ENCODE measurements at regions not wholly inside any gene's neighbourhood (a gene's known extent, or its start where the extent isn't known, plus 50 kb on each side); places are given as distances from the start of the nearest gene placed in this dataset.
"Not testable (repeated sequence)": the region's sequence is repeated elsewhere in the genome, so short reads cannot be mapped to it uniquely, and the experiment has no call there.

DNA sequence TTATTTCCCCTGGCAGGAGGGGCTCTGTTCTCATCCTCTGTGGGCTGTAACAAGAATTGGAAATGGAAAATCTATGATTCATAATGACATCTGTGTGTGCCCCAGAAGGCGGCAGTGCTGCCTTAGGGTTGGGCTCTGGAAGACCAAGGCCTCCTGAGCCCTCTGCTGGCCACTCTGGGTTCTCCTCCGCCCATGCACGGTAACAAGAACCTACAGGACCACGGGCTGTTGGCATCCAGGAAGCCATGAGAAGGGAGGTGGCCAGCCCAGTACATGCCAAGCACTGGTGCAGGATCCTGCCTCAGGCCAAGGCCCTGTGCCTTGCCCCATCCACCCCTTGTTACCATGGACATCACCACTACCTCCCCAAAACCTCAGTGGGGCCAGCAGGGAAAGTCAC lies 454.2 kb downstream of the TP53TG3F start:
- H3K27ac ChIP-seq (ENCODE audit: low read depth, low read length); H3K36me3 Mint-ChIP-seq; intact Hi-C loops (cut with micrococcal nuclease); H3K4me1 Mint-ChIP-seq; ATAC-seq; H3K9me3 Mint-ChIP-seq; H3K4me1 ChIP-seq (ENCODE audit: control insufficient read depth in 2 of 2, insufficient read depth in 2 of 2, low read length in 2 of 2); H3K4me3 ChIP-seq (ENCODE audit: low read length); CTCF ChIA-PET; H3K27ac Mint-ChIP-seq; H3K4me3 Mint-ChIP-seq; H3K27me3 Mint-ChIP-seq; H3K36me3 ChIP-seq (ENCODE audit: control insufficient read depth in 2 of 3, insufficient read depth in 3 of 3, low read length in 3 of 3); H3K27me3 ChIP-seq (ENCODE audit: control insufficient read depth in 2 of 2, insufficient read depth in 2 of 2, low read length in 2 of 2); H3K9me3 ChIP-seq (ENCODE audit: control insufficient read depth in 2 of 3, low read length in 3 of 3); POLR2A ChIA-PET; DNase-seq: not testable (repeated sequence)

DNA sequence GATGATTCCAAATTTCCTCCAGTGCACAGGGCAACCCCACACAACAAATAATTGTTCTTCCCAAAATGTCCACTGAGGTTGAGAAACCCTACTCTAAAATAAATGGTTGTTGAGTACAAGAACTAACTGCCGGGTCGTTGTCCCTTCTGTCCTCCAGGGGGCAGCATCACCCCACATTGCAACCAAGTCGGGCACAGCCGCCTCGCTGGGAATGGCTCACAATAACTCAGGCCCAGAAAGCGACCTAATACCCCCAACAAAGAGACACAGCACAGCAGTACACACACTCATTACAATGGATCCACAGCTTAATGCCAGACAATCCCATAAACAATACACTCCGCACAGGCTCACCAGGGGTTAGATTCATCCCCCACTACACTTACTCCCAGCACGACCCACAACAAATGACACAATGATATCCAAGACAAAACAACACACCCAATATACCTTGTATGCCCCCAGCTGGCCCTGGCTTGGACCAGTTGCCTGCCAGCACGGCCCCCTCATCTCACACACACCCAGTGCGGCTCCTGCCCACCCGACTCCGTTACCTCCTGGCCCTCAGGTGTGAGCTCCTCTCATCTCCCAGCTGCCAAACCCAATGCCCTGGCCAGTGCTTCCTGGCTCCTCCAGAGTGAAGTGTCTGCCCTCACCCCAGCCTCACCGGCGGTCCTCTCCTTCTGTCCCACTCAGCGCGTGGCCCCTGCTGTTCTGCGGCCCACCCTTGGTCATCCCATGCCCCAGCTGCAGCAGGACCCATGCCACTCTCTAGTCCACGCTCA lies 461.5 kb downstream of the TP53TG3F start:
- CTCF ChIA-PET; H3K4me1 ChIP-seq (ENCODE audit: control insufficient read depth in 2 of 2, insufficient read depth in 2 of 2, low read length in 2 of 2); H3K27me3 Mint-ChIP-seq; H3K9me3 Mint-ChIP-seq; POLR2A ChIA-PET; DNase-seq; H3K27ac Mint-ChIP-seq; H3K27me3 ChIP-seq (ENCODE audit: control insufficient read depth in 2 of 2, insufficient read depth in 2 of 2, low read length in 2 of 2); H3K36me3 Mint-ChIP-seq; H3K27ac ChIP-seq (ENCODE audit: low read depth, low read length); intact Hi-C loops (cut with micrococcal nuclease); H3K4me3 Mint-ChIP-seq; H3K9me3 ChIP-seq (ENCODE audit: control insufficient read depth in 2 of 3, low read length in 3 of 3); H3K4me3 ChIP-seq (ENCODE audit: low read length); H3K36me3 ChIP-seq (ENCODE audit: control insufficient read depth in 2 of 3, insufficient read depth in 3 of 3, low read length in 3 of 3); H3K4me1 Mint-ChIP-seq: not testable (repeated sequence)
- peak; percentile 56 for ATAC-seq

DNA sequence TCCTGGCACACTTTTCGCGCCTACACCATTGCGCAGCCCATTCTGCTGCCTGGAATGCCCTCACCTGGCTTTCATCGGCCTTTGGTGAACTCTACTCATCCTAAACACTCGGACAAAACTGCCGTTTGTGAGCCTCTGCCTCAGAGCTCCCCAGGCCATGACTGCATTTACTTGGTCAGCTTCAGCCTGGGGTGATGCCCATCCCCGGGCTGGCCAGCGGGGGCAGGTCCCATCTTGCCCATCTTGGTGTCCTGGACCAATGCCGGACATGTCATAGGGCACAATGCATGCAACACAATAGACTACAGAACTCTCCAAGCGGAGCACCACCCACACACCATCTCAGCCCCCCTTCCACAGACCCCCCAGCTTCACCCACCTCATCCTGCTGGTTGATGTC lies 463.5 kb downstream of the TP53TG3F start:
- H3K27ac Mint-ChIP-seq; H3K36me3 Mint-ChIP-seq; POLR2A ChIA-PET; ATAC-seq; H3K27me3 ChIP-seq (ENCODE audit: control insufficient read depth in 2 of 2, insufficient read depth in 2 of 2, low read length in 2 of 2); intact Hi-C loops (cut with micrococcal nuclease); DNase-seq; H3K27me3 Mint-ChIP-seq; H3K9me3 ChIP-seq (ENCODE audit: control insufficient read depth in 2 of 3, low read length in 3 of 3); H3K4me3 Mint-ChIP-seq; H3K36me3 ChIP-seq (ENCODE audit: control insufficient read depth in 2 of 3, insufficient read depth in 3 of 3, low read length in 3 of 3); H3K27ac ChIP-seq (ENCODE audit: low read depth, low read length); H3K9me3 Mint-ChIP-seq; H3K4me3 ChIP-seq (ENCODE audit: low read length); H3K4me1 ChIP-seq (ENCODE audit: control insufficient read depth in 2 of 2, insufficient read depth in 2 of 2, low read length in 2 of 2); H3K4me1 Mint-ChIP-seq; CTCF ChIA-PET: not testable (repeated sequence)

DNA sequence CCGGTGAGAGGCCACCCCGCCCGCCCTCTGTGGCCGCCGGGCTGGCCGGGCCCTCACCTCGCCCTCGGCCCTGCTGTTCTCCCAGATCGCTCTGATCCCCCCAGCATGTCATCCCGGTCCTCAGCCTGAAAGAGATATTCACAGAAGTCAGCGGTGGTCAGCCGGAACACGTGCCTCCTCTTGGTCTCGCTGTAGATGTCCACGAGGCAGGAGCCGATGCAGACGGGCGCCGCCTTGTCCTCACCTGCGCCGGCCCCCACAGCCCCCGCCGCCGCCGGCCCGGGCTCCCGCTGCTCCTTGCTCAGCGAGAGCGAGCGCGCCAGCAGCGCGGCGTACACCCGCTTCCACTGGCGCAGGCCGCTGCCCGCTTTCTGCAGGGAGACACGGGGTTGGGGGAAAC lies 468.6 kb downstream of the TP53TG3F start:
- H3K9me3 ChIP-seq (ENCODE audit: control insufficient read depth in 2 of 3, low read length in 3 of 3); CTCF ChIA-PET; DNase-seq; intact Hi-C loops (cut with micrococcal nuclease); H3K4me1 ChIP-seq (ENCODE audit: control insufficient read depth in 2 of 2, insufficient read depth in 2 of 2, low read length in 2 of 2); ATAC-seq; H3K4me3 Mint-ChIP-seq; H3K4me3 ChIP-seq (ENCODE audit: low read length); H3K36me3 Mint-ChIP-seq; H3K36me3 ChIP-seq (ENCODE audit: control insufficient read depth in 2 of 3, insufficient read depth in 3 of 3, low read length in 3 of 3); H3K9me3 Mint-ChIP-seq; H3K27me3 Mint-ChIP-seq; POLR2A ChIA-PET; H3K4me1 Mint-ChIP-seq; H3K27ac ChIP-seq (ENCODE audit: low read depth, low read length); H3K27me3 ChIP-seq (ENCODE audit: control insufficient read depth in 2 of 2, insufficient read depth in 2 of 2, low read length in 2 of 2); H3K27ac Mint-ChIP-seq: not testable (repeated sequence)

DNA sequence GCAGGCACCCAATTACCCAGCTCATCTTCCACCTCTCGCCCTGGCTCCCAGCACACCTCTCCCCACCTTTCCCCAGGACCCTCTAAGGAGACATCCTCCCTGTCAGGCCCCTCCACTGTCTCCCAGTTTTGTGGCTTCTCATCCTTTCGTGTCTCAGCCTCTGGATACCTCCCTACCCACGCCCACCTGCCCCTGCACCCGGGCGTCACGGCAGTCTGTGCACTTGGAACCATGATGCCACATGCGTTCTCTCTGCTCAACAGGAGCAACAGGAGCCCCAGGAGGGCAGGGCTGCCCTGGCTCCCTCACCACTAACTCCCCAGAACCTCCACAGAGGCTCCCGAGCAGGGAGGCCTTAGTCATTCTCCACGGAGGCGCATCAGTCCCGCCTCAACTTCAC lies 472.8 kb downstream of the TP53TG3F start:
- H3K36me3 Mint-ChIP-seq; DNase-seq; H3K4me1 Mint-ChIP-seq; ATAC-seq; H3K27ac ChIP-seq (ENCODE audit: low read depth, low read length); H3K27me3 Mint-ChIP-seq; H3K27ac Mint-ChIP-seq; H3K4me3 ChIP-seq (ENCODE audit: low read length); H3K36me3 ChIP-seq (ENCODE audit: control insufficient read depth in 2 of 3, insufficient read depth in 3 of 3, low read length in 3 of 3); H3K9me3 Mint-ChIP-seq; POLR2A ChIA-PET; H3K9me3 ChIP-seq (ENCODE audit: control insufficient read depth in 2 of 3, low read length in 3 of 3); H3K4me3 Mint-ChIP-seq; intact Hi-C loops (cut with micrococcal nuclease); H3K27me3 ChIP-seq (ENCODE audit: control insufficient read depth in 2 of 2, insufficient read depth in 2 of 2, low read length in 2 of 2); CTCF ChIA-PET; H3K4me1 ChIP-seq (ENCODE audit: control insufficient read depth in 2 of 2, insufficient read depth in 2 of 2, low read length in 2 of 2): not testable (repeated sequence)

DNA sequence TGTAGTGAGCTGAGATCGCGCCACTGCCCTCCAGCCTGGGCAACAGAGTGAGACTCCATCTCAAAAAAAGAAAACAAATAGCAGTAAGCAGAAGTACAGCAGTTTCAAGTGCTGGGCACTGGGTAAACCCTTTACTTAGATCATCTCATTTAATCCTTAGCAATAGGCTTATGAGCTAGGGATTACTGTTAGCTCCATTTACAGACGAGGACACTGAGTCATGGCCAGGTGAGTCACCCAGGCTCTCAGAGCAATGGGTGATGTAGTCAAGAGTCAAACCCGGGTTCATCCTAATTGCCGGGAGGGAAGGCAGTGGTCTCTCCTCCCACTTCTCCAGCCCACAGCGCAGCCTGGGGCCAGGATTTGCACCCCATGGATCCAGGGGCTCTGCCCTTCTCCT lies 473.6 kb downstream of the TP53TG3F start:
- H3K27ac Mint-ChIP-seq; H3K36me3 ChIP-seq (ENCODE audit: control insufficient read depth in 2 of 3, insufficient read depth in 3 of 3, low read length in 3 of 3); H3K4me3 ChIP-seq (ENCODE audit: low read length); DNase-seq; H3K4me1 ChIP-seq (ENCODE audit: control insufficient read depth in 2 of 2, insufficient read depth in 2 of 2, low read length in 2 of 2); CTCF ChIA-PET; H3K27me3 ChIP-seq (ENCODE audit: control insufficient read depth in 2 of 2, insufficient read depth in 2 of 2, low read length in 2 of 2); H3K36me3 Mint-ChIP-seq; ATAC-seq; intact Hi-C loops (cut with micrococcal nuclease); H3K4me3 Mint-ChIP-seq; H3K9me3 ChIP-seq (ENCODE audit: control insufficient read depth in 2 of 3, low read length in 3 of 3); H3K9me3 Mint-ChIP-seq; H3K27ac ChIP-seq (ENCODE audit: low read depth, low read length); H3K4me1 Mint-ChIP-seq; POLR2A ChIA-PET; H3K27me3 Mint-ChIP-seq: not testable (repeated sequence)

DNA sequence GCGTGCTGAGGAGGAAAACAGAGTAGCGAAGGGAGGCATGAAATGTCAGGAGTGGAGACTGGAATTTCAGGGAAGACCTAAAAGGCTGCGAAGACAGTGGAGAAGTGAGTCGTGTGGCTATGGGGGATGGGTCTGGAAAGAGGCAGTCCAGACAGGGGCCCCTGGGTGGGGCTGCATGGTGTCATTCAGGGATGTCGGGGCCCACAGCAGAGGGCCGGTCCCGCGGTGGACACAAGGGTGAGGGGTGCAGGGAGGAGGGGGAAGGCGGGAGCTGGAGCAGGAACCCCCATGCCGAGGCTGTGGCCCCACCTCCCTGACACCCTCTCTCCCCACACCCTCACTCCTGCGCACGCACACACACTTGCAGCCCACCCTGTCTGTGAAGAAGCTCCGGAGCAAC lies 476.4 kb downstream of the TP53TG3F start:
- H3K27ac ChIP-seq (ENCODE audit: low read depth, low read length); H3K4me1 ChIP-seq (ENCODE audit: control insufficient read depth in 2 of 2, insufficient read depth in 2 of 2, low read length in 2 of 2); DNase-seq; intact Hi-C loops (cut with micrococcal nuclease); H3K36me3 Mint-ChIP-seq; H3K27ac Mint-ChIP-seq; H3K4me3 ChIP-seq (ENCODE audit: low read length); ATAC-seq; H3K4me1 Mint-ChIP-seq; H3K27me3 ChIP-seq (ENCODE audit: control insufficient read depth in 2 of 2, insufficient read depth in 2 of 2, low read length in 2 of 2); H3K9me3 ChIP-seq (ENCODE audit: control insufficient read depth in 2 of 3, low read length in 3 of 3); H3K9me3 Mint-ChIP-seq; H3K27me3 Mint-ChIP-seq; H3K36me3 ChIP-seq (ENCODE audit: control insufficient read depth in 2 of 3, insufficient read depth in 3 of 3, low read length in 3 of 3); CTCF ChIA-PET; POLR2A ChIA-PET; H3K4me3 Mint-ChIP-seq: not testable (repeated sequence)

Data from naive thymus-derived CD4-positive, alpha-beta T cell (primary cell).